Loucy (cell line): ENCODE measurements at regions not wholly inside any gene's neighbourhood (a gene's known extent, or its start where the extent isn't known, plus 50 kb on each side); places are given as distances from the start of the nearest gene placed in this dataset.

ENCODE experiments used
- H2AFZ ChIP-seq: fragments of 200-600 bp; sonication (generic); 2 replicates; pipeline ENCODE4 v1.6.0; 2016; ENCODE audit warnings: antibody characterized with exemption, mild to moderate bottlenecking, low read length, moderate library complexity
- H3F3A ChIP-seq: fragments of 200-600 bp; 2 replicates; pipeline ENCODE4 v1.6.0; 2016; ENCODE audit warnings: antibody characterized with exemption, low read depth, mild to moderate bottlenecking
- H3K27me3 ChIP-seq: fragments of 200-600 bp; sonication (generic); 2 replicates; pipeline ENCODE4 v1.6.1; 2014; ENCODE audit warnings: low read length, mild to moderate bottlenecking; ENCODE audit not compliant: insufficient read depth, poor library complexity, severe bottlenecking
- H3K36me3 ChIP-seq: fragments of 200-600 bp; sonication (generic); 2 replicates; pipeline ENCODE4 v1.6.1; 2016; ENCODE audit warnings: low read length; ENCODE audit not compliant: insufficient read depth
- H3K4me1 ChIP-seq: fragments of 200-600 bp; sonication (generic); 2 replicates; pipeline ENCODE4 v1.5.1; 2014; ENCODE audit warnings: low read length, mild to moderate bottlenecking; ENCODE audit not compliant: insufficient read depth, poor library complexity, severe bottlenecking
- H3K4me2 ChIP-seq: fragments of 200-600 bp; sonication (generic); 2 replicates; pipeline ENCODE4 v1.6.0; 2014; ENCODE audit warnings: antibody characterized with exemption, low read length, low read depth, mild to moderate bottlenecking; ENCODE audit not compliant: poor library complexity, severe bottlenecking
- H3K4me3 ChIP-seq: fragments of 200-600 bp; sonication (generic); 2 replicates; pipeline ENCODE4 v1.5.1; 2014; ENCODE audit warnings: low read length, mild to moderate bottlenecking, mixed read lengths; ENCODE audit not compliant: poor library complexity, severe bottlenecking
- H3K79me2 ChIP-seq: fragments of 200-600 bp; sonication (generic); 2 replicates; pipeline ENCODE4 v1.6.1; 2014; ENCODE audit warnings: low read length; ENCODE audit not compliant: insufficient read depth
- H3K9ac ChIP-seq: fragments of 200-600 bp; sonication (generic); 2 replicates; pipeline ENCODE4 v1.6.0; 2014; ENCODE audit warnings: mild to moderate bottlenecking, low read depth, low read length, moderate library complexity; ENCODE audit not compliant: poor library complexity, severe bottlenecking
- H3K9me2 ChIP-seq: fragments of 200-600 bp; sonication (generic); replicated peaks from 2 replicates; pipeline ENCODE4 v1.6.1; 2016; ENCODE audit warnings: low read depth, low read length, mixed read lengths
- H3K9me3 ChIP-seq: fragments of 200-600 bp; sonication (generic); 2 replicates; pipeline ENCODE4 v1.6.1; 2014; ENCODE audit warnings: mild to moderate bottlenecking, antibody characterized with exemption, low read length, low read depth; ENCODE audit not compliant: insufficient read depth
- H4K20me1 ChIP-seq: fragments of 200-600 bp; sonication (generic); 2 replicates; pipeline ENCODE4 v1.6.0; 2014; ENCODE audit warnings: antibody characterized with exemption, low read length, mild to moderate bottlenecking; ENCODE audit not compliant: insufficient read depth, poor library complexity, severe bottlenecking
- CTCF ChIP-seq: fragments of 200-600 bp; sonication (generic); conservative IDR thresholded peaks from 2 replicates; pipeline ENCODE4 v1.5.1; 2014; ENCODE audit warnings: mild to moderate bottlenecking, antibody characterized with exemption, low read length
- EZH2phosphoT487 ChIP-seq: fragments of 200-600 bp; IDR thresholded peaks from 2 replicates; pipeline ENCODE4 v1.6.1; 2018; ENCODE audit warnings: antibody characterized with exemption, mild to moderate bottlenecking, moderate library complexity, borderline replicate concordance

GRCh38 chr18:55783921-55784320 is 195.9 kb upstream of the TCF4 start:
- Histone ChIP-seq H3K9ac (no peak overlapping the region), H2AFZ (no peak overlapping the region), H3K9me3 (no peaks in the 10 kb centered on the region; the same call in 1 of the 2 replicates), H3K9me2 (no peaks in the 10 kb centered on the region), H3K4me2 (no peak overlapping the region), H3K79me2 (no peaks in the 10 kb centered on the region), H4K20me1 (no peaks in the 10 kb centered on the region), H3K4me1 (peaks cover 26% of the 10 kb centered on the region), H3K4me3 (no peak overlapping the region), H3K27me3 (peaks cover 20% of the 10 kb centered on the region), H3F3A (no peaks in the 10 kb centered on the region), H3K36me3 (no peaks in the 10 kb centered on the region)
- TF ChIP-seq CTCF (no peak), EZH2phosphoT487 (no peak)

- Histone ChIP-seq H4K20me1 (no peaks in the 10 kb centered on the region), H3K9ac (no peak overlapping the region), H3K36me3 (no peaks in the 10 kb centered on the region), H3K4me1 (peaks cover 12% of the 10 kb centered on the region), H3K4me2 (no peak overlapping the region), H2AFZ (no peak overlapping the region), H3K27me3 (peaks cover 20% of the 10 kb centered on the region), H3K79me2 (no peaks in the 10 kb centered on the region), H3K4me3 (no peak overlapping the region), H3K9me2 (no peaks in the 10 kb centered on the region), H3F3A (no peaks in the 10 kb centered on the region), H3K9me3 (no peaks in the 10 kb centered on the region)
- TF ChIP-seq CTCF (peak; percentile 64), EZH2phosphoT487 (no peak)
Measured at GRCh38 chr18:55781481-55781957, 193.5 kb upstream of the TCF4 start.

- Histone ChIP-seq H3K9me3 (no peaks in the 10 kb centered on the region), H3F3A (no peaks in the 10 kb centered on the region), H3K79me2 (no peaks in the 10 kb centered on the region), H3K4me1 (peaks cover 12% of the 10 kb centered on the region), H3K36me3 (no peaks in the 10 kb centered on the region), H4K20me1 (no peaks in the 10 kb centered on the region), H3K9ac (no peak overlapping the region), H3K4me3 (peak overlapping the region; percentile 72), H2AFZ (peak overlapping the region; percentile 86; the same call in 1 of the 2 replicates), H3K4me2 (peak overlapping the region; percentile 96), H3K27me3 (peaks cover 20% of the 10 kb centered on the region), H3K9me2 (no peaks in the 10 kb centered on the region)
- no peak for TF ChIP-seq CTCF
- TF ChIP-seq EZH2phosphoT487, result no peak
Measured at GRCh38 chr18:55780586-55781071, 192.6 kb upstream of the TCF4 start.
